NT2/D1 (cell line): ENCODE measurements at regions not wholly inside any gene's neighbourhood (a gene's known extent, or its start where the extent isn't known, plus 50 kb on each side); places are given as distances from the start of the nearest gene placed in this dataset.
"Not testable (repeated sequence)": the region's sequence is repeated elsewhere in the genome, so short reads cannot be mapped to it uniquely, and the experiment has no call there.

Experiments
- DNase-seq: peaks from one replicate; pipeline ENCODE4 v3.0.0-alpha.2; 2011; ENCODE audit warnings: low read depth, low spot score
- H3K27me3 ChIP-seq: 2 replicates; pipeline ENCODE4 v1.6.0; 2011; ENCODE audit warnings: mild to moderate bottlenecking; ENCODE audit not compliant: insufficient read length, insufficient read depth
- H3K36me3 ChIP-seq: 2 replicates; pipeline ENCODE4 v1.6.1; 2011; ENCODE audit warnings: mild to moderate bottlenecking, low read length, mixed read lengths; ENCODE audit not compliant: insufficient read depth, insufficient read length
- H3K4me1 ChIP-seq: 2 replicates; pipeline ENCODE4 v1.5.1; 2011; ENCODE audit not compliant: insufficient read depth, insufficient read length
- H3K4me3 ChIP-seq: 2 replicates; pipeline ENCODE4 v1.5.1; 2011; ENCODE audit warnings: low read depth; ENCODE audit not compliant: insufficient read length
- H3K9ac ChIP-seq: 2 replicates; pipeline ENCODE4 v1.6.0; 2011; ENCODE audit warnings: low read depth; ENCODE audit not compliant: insufficient read length
- H3K9me3 ChIP-seq: 2 replicates; pipeline ENCODE4 v1.5.1; 2011; ENCODE audit warnings: mild to moderate bottlenecking, low read length; ENCODE audit not compliant: insufficient read depth
- SUZ12 ChIP-seq: IDR thresholded peaks from 2 replicates; pipeline ENCODE4 v1.6.1; 2011; ENCODE audit not compliant: insufficient read length, insufficient read depth; ENCODE audit errors: extremely low read depth
- YY1 ChIP-seq: IDR thresholded peaks from 2 replicates; pipeline ENCODE4 v1.6.1; 2011; ENCODE audit not compliant: insufficient read length, insufficient read depth
- ZNF274 ChIP-seq: IDR thresholded peaks from 2 replicates; pipeline ENCODE4 v1.6.1; 2011; ENCODE audit warnings: mild to moderate bottlenecking, low read depth, low read length

- TF ChIP-seq ZNF274: no peak
- TF ChIP-seq SUZ12: no peak
- TF ChIP-seq YY1: no peak
- no peaks in the 10 kb centered on the region for H3K36me3 ChIP-seq
- H3K9ac ChIP-seq: no peak overlapping the region
- no peaks in the 10 kb centered on the region for H3K9me3 ChIP-seq
- no peaks in the 10 kb centered on the region for H3K27me3 ChIP-seq
- no peaks in the 10 kb centered on the region for H3K4me1 ChIP-seq
- no peak overlapping the region for H3K4me3 ChIP-seq
- DNase-seq: no peak
Observed at GRCh38 chrX:94329182-94329581, 655.2 kb downstream of the FAM133A start.

DNA sequence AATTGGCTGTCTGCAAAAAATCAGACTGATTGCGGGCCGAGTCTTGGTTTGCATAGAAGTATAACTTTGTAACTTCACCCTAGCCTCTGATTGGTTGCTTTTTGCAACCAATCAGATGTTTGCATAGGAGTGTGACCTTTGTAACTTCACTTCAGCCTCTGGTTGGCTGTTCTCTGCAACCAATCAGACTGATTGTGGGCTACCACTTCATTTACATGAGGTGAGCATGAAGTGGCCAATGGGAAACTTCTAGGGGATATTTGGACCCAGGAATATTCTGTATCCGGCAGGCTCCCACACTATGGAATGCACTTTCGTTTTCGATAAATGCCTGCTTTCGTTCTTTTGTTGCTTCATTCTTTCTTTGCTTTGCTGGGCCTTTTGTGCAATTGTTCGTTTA, 667.7 kb downstream of the FAM133A start:
- not testable (repeated sequence) for H3K4me3 ChIP-seq, H3K9ac ChIP-seq, DNase-seq, H3K27me3 ChIP-seq, H3K4me1 ChIP-seq, H3K36me3 ChIP-seq, H3K9me3 ChIP-seq

DNA sequence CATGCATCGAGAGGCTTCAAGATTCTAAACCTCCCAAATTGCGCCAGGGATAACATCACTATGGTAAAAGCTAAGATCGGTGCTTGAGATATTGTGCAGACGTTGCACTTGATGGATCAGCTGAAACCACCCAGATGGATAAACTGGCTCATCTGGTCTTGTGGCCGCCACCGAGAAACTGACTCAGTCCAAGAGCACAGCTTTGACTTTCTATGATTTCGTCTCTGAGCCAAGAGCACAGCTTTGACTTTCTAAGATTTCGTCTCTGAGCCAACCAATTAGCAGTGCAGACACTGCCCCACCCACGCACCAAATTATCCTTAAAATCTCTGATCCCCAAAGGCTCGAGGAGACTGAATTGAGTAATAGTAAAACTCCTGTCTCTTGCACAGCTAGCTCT, 687.2 kb downstream of the FAM133A start:
- H3K9ac ChIP-seq: no peak overlapping the region
- H3K4me3 ChIP-seq: no peak overlapping the region
- no peak for DNase-seq
- H3K27me3 ChIP-seq: no peaks in the 10 kb centered on the region
- TF ChIP-seq YY1 (no peak), ZNF274 (no peak)
- H3K36me3 ChIP-seq: no peaks in the 10 kb centered on the region
- H3K9me3 ChIP-seq: peaks cover 11% of the 10 kb centered on the region; the same call in 1 of the 2 replicates
- H3K4me1 ChIP-seq: no peaks in the 10 kb centered on the region

GRCh38 chrX:94365736-94366135, 691.7 kb downstream of the FAM133A start:
- DNase-seq: no peak
- H3K9me3 ChIP-seq: peaks cover 19% of the 10 kb centered on the region; the same call in 1 of the 2 replicates

GRCh38 chrX:94366616-94367015, 692.6 kb downstream of the FAM133A start:
- no peak for TF ChIP-seq ZNF274
- no peak for DNase-seq
- peaks cover 19% of the 10 kb centered on the region; the same call in 1 of the 2 replicates for H3K9me3 ChIP-seq
- H3K27me3 ChIP-seq: no peaks in the 10 kb centered on the region
- H3K4me3 ChIP-seq: no peak overlapping the region
- H3K36me3 ChIP-seq: no peaks in the 10 kb centered on the region
- no peaks in the 10 kb centered on the region for H3K4me1 ChIP-seq
- no peak overlapping the region for H3K9ac ChIP-seq

More at GRCh38 chrX:94365736-94366135, 691.7 kb downstream of the FAM133A start:
- Histone ChIP-seq H3K4me3 (no peak overlapping the region), H3K4me1 (no peaks in the 10 kb centered on the region), H3K27me3 (no peaks in the 10 kb centered on the region), H3K36me3 (no peaks in the 10 kb centered on the region), H3K9ac (no peak overlapping the region)
- TF ChIP-seq YY1 (no peak), ZNF274 (no peak), SUZ12 (no peak)

DNA sequence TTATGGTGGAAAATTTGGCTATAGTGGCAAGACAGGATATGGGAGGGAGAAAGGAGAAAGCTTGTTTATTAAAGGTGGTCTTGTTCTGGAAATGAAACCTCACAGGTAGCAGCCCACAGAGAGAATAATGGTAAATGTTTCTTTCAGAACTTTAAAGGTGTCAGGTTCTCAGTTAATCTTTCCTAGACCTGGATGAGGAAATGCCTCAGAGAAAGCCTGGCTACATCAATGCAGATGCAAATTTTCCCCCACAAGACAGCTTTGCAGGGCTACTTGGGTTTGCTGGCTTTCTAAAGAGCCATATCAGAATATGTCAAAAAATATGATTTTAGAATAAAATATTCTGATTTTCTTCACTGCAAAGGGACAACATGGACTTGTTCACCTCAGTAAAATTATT, 715.0 kb downstream of the FAM133A start:
- H3K4me1 ChIP-seq: no peaks in the 10 kb centered on the region
- H3K27me3 ChIP-seq: no peaks in the 10 kb centered on the region
- TF ChIP-seq SUZ12: no peak
- TF ChIP-seq ZNF274: no peak
- TF ChIP-seq YY1: no peak
- no peak overlapping the region for H3K9ac ChIP-seq
- no peak overlapping the region for H3K4me3 ChIP-seq
- H3K9me3 ChIP-seq: peaks cover 3% of the 10 kb centered on the region; the same call in 1 of the 2 replicates
- H3K36me3 ChIP-seq: no peaks in the 10 kb centered on the region
- DNase-seq: no peak

DNA sequence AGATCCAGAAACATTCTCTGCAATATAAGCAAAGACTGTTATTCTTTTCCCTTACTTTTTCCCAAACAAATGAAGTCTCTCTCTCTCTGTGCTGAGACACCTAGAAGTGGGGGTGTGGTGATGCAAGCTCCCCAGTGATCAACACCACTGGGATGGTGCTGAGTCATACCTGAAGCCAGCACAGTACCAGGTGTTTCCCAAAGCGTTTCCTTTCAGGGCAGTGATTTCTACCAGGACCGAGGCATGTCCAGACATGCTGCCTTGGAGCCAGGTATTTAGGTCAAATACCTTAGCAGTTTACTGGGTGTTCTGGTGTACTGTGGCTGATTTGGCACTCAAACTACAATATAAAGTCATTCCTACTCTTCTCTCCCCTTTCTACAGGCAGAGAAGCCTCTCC, 726.5 kb downstream of the FAM133A start:
- no peak overlapping the region for H3K4me3 ChIP-seq
- TF ChIP-seq YY1: no peak
- no peak for TF ChIP-seq SUZ12
- TF ChIP-seq ZNF274: no peak
- no peaks in the 10 kb centered on the region for H3K27me3 ChIP-seq
- no peak for DNase-seq
- H3K9ac ChIP-seq: no peak overlapping the region
- H3K4me1 ChIP-seq: no peaks in the 10 kb centered on the region
- H3K36me3 ChIP-seq: no peaks in the 10 kb centered on the region
- H3K9me3 ChIP-seq: no peaks in the 10 kb centered on the region

DNA sequence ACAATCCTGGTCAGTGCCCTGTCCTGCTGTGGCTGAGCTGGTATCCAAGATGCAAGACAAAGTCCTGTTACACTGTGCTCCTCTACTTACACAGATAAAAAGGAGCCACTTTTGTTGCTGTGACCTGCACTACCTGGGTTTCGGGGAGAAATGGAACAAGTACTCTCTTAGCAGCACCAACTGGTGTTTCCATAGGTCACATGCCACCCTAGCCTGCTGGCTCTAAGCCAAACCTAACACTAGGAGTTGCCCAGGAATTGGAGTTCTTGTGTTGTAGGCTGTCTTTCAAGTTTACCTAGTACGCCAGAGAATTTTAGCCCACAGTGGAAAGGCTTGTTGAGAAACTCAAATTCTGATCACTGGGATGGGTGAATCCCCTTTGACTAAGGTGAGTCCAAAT, 727.4 kb downstream of the FAM133A start:
- DNase-seq: no peak
- H3K9me3 ChIP-seq: no peaks in the 10 kb centered on the region
- no peak overlapping the region for H3K9ac ChIP-seq
- no peaks in the 10 kb centered on the region for H3K27me3 ChIP-seq
- no peak overlapping the region for H3K4me3 ChIP-seq
- no peak for TF ChIP-seq SUZ12
- no peak for TF ChIP-seq YY1
- no peak for TF ChIP-seq ZNF274
- no peaks in the 10 kb centered on the region for H3K36me3 ChIP-seq
- H3K4me1 ChIP-seq: no peaks in the 10 kb centered on the region
